GM12891 (cell line): ENCODE measurements at regions not wholly inside any gene's neighbourhood (a gene's known extent, or its start where the extent isn't known, plus 50 kb on each side); places are given as distances from the start of the nearest gene placed in this dataset.

Source experiments
- DNase-seq: peaks from one replicate; pipeline ENCODE4 v3.0.0; 2011; ENCODE audit warnings: low spot score; ENCODE audit not compliant: insufficient read length
- FAIRE-seq: peaks from 2 replicates; lab custom pipeline; 2011; peaks lifted over from hg19 to GRCh38; lab: Jason Lieb, UNC
- PAX5 ChIP-seq: IDR thresholded peaks from 2 replicates; pipeline ENCODE4 v1.6.1; 2011; ENCODE audit warnings: low read length, moderate library complexity, mild to moderate bottlenecking; ENCODE audit not compliant: insufficient read depth, severe bottlenecking
- POLR2A ChIP-seq: IDR thresholded peaks from 2 replicates; pipeline ENCODE4 v1.6.1; 2011; ENCODE audit warnings: low read depth, low read length, control low read depth
- POLR2AphosphoS5 ChIP-seq: IDR thresholded peaks from 2 replicates; pipeline ENCODE4 v1.6.1; 2011; ENCODE audit warnings: low read depth, low read length, control low read depth
- POU2F2 ChIP-seq: IDR thresholded peaks from 2 replicates; pipeline ENCODE4 v1.6.1; 2011; ENCODE audit warnings: low read depth, mild to moderate bottlenecking, control low read depth, low read length, moderate library complexity
- SPI1 ChIP-seq: IDR thresholded peaks from 2 replicates; pipeline ENCODE4 v1.6.1; 2011; ENCODE audit warnings: low read depth, low read length, control low read depth
- TAF1 ChIP-seq: IDR thresholded peaks from 2 replicates; pipeline ENCODE4 v1.6.1; 2011; ENCODE audit warnings: low read depth, low read length, control low read depth

- DNase-seq = no peak
- TF ChIP-seq PAX5 (no peak), POU2F2 (no peak), SPI1 (no peak), POLR2A (no peak), POLR2AphosphoS5 (no peak), TAF1 (no peak)
- FAIRE-seq = no peak
Observed at GRCh38 chr1:185681034-185681633, 53.1 kb upstream of the HMCN1 start.

DNA sequence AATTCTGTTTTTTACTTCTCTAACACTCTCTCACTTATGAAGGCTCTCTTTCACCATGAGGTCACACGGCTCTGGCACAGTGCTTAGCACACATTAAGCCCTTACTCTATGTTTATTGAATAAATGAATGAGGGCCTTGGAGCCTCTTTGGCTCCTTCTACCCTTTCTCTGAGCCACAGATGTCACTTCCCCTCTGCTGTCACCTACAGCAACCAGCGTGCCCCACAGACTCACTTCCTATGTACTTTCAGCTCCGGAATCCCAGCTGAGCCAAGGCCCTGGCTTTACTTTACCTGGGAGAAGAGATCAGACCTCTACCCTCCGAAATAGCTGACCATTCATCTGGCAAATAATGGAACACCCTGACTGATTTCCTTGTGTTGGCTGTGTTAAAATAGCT, 53.7 kb upstream of the HMCN1 start:
- FAIRE-seq (peak; percentile 72), DNase-seq (no peak)
- TF ChIP-seq SPI1 (peak; percentile 71), POU2F2 (no peak)

- TF ChIP-seq TAF1 (no peak), SPI1 (no peak), PAX5 (no peak), POLR2AphosphoS5 (no peak), POLR2A (no peak), POU2F2 (no peak)
- FAIRE-seq = no peak
- DNase-seq = no peak
Observed at GRCh38 chr1:185679220-185679619, 55.0 kb upstream of the HMCN1 start.

DNA sequence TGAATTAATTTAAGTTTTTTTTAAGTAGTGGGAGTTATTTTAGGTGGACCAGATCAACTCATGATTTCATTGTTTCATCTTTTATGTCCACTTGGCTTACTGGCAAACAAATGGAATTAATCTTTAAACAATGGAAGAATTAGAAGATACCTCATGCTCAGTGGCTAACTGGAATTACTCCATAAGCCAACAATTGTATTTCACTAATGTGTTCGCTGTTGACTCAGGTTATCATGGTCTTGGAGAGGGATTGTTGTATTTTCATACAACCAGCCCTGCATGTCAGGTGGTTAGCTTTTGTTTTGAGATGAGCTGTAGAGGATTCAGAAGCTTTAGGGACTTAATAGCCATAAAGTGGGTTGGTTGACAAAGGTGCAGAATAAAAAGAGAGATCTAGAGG, 57.2 kb upstream of the HMCN1 start:
- DNase-seq = no peak
- TF ChIP-seq PAX5 (no peak), SPI1 (no peak), POLR2A (no peak)
- FAIRE-seq = peak; percentile 16

DNA sequence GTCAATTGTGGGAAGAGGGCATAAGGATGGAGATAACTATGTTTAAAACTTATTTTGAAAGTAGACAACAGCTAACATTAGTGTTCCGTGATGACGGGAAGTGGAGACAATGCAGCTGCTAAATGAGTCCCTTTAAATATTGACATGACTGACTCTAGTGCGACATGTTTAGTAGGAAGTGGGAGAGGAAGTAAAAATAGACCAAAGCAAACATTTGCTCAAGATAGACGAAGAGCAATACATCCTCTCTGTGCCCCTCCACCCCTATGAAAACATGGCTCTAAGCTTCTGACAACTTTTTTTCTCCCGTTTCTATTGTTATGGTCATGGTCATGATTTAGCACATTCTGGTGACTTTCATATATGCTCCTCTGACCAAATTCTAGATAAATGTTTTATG, 60.0 kb upstream of the HMCN1 start:
- FAIRE-seq (peak; percentile 45), DNase-seq (no peak)
- TF ChIP-seq POLR2A = no peak
- peak; percentile 71 for TF ChIP-seq SPI1

DNA sequence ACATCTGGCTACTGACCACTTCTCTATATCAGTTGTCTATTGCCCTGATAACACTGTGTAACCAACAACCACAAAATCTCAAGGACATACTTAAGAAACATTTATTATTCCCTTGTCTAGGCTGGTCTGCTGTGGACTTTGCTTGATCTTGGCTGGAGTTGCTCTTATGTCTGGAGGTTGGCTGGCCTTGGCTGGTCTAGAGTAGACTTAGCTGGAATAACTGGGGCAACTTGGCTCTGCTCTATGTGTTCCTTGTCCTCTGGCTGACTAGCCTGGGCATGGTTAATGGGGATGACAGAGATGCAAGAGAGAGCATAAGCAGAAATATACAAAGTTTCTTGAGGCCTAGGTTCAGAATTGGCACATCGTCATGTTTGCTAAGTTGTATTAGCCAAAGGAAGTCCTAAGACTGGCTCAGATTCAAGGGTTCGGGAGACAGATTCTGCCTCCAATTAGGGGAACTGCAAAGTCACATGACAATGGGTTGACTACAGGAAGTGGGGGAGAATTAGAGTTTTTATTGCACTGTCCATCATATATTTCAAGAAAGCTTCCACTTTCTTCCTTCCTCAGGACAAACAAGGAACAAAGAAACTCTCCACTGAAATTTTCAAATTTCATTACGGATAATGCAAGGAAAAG, 61.4 kb upstream of the HMCN1 start:
- TF ChIP-seq SPI1 (no peak), POLR2AphosphoS5 (no peak), PAX5 (no peak), POU2F2 (no peak), POLR2A (no peak), TAF1 (no peak)
- DNase-seq (no peak), FAIRE-seq (no peak)

DNA sequence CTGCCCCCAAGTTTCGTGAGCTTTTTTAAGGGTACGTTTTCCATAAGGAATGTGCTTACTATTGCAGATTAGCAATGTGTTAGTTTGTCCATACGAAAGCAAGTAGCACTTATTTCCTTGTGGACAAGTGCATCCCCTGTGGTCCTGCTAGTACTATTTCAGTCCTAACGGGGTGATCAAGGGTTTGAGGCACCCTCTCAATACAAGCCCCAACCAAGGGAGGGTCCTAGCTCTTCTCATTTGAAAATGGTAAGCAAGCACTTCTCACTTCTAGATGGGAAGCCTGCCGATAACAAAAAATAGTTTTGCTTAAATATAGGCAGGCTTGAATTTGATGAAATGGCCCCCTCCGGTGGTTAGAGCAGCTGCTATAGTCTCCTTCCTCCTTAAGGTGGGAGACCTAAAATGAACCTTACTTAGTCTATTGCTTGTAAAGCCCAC, 64.0 kb upstream of the HMCN1 start:
- FAIRE-seq (peak; percentile 80), DNase-seq (no peak)
- TF ChIP-seq POU2F2 (no peak), SPI1 (no peak), POLR2AphosphoS5 (no peak), POLR2A (no peak), TAF1 (no peak), PAX5 (no peak)

- FAIRE-seq (no peak), DNase-seq (no peak)
- TF ChIP-seq POU2F2 (no peak), POLR2A (no peak), TAF1 (no peak), POLR2AphosphoS5 (no peak), PAX5 (no peak), SPI1 (no peak)
Observed at GRCh38 chr1:185668013-185668412, 66.2 kb upstream of the HMCN1 start.

DNA sequence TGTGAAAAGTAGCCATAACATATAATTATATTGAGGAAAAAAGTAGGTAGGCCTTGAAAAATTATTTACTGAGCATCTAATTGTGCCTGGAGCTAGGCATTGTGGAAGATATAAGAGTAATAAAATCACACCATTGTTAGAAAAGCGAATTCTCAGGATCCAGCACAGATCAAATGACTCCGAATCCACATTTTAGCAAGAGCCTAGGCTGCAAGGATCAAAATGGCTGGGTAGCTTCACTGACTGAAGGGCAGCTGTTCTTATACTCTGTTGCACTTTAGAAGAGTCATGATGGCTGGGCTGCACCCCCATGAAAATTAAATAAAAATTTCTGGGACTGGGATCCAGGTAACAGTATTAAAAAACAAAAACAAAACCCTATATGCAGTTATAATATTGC, 67.6 kb upstream of the HMCN1 start:
- no peak for FAIRE-seq
- no peak for TF ChIP-seq SPI1
- TF ChIP-seq TAF1 = no peak
- no peak for TF ChIP-seq POLR2AphosphoS5
- no peak for TF ChIP-seq PAX5
- DNase-seq = no peak

- no peak for FAIRE-seq
- TF ChIP-seq POLR2A (no peak), POLR2AphosphoS5 (no peak), POU2F2 (no peak), PAX5 (no peak), TAF1 (no peak), SPI1 (no peak)
- DNase-seq = no peak
Observed at GRCh38 chr1:185663771-185664296, 70.4 kb upstream of the HMCN1 start.
